ENCODE measurements at regions not wholly inside any gene's neighbourhood (a gene's known extent, or its start where the extent isn't known, plus 50 kb on each side); places are given as distances from the start of the nearest gene placed in this dataset.

DNA sequence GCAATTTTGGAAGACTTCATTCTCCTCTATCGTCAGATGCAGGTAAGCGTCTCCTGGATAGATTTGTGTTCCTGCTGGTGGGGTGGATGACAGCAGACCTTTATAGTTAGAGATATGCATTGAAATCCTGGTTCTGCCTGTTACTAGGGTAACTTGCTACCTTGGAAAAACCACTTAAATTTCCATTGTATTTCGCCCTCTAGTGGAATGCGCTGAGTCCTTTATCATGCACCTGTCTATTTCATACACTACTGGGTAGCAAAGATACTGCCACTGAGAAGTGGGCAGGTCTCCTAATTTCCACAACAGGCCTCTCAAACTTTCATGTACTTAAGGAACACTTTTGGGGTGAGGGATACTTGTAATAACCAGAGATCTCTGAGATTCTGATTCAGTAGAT is 209.5 kb upstream of the SUCLG2 start:
- intact Hi-C loops (cut with micrococcal nuclease; ENCODE audit: unreplicated experiment), result no loop called here
- CTCF ChIA-PET, result no interaction called here
- H3K4me1 ChIP-seq (ENCODE audit: insufficient read depth, low read length, poor library complexity, severe bottlenecking), result no peaks in the 10 kb centered on the region
- no peaks in the 10 kb centered on the region for H3K36me3 ChIP-seq (ENCODE audit: insufficient read depth, low read length, poor library complexity, severe bottlenecking)
- peak; percentile 0 for DNase-seq (ENCODE audit: low spot score)
- TF ChIP-seq, protein P1, sequence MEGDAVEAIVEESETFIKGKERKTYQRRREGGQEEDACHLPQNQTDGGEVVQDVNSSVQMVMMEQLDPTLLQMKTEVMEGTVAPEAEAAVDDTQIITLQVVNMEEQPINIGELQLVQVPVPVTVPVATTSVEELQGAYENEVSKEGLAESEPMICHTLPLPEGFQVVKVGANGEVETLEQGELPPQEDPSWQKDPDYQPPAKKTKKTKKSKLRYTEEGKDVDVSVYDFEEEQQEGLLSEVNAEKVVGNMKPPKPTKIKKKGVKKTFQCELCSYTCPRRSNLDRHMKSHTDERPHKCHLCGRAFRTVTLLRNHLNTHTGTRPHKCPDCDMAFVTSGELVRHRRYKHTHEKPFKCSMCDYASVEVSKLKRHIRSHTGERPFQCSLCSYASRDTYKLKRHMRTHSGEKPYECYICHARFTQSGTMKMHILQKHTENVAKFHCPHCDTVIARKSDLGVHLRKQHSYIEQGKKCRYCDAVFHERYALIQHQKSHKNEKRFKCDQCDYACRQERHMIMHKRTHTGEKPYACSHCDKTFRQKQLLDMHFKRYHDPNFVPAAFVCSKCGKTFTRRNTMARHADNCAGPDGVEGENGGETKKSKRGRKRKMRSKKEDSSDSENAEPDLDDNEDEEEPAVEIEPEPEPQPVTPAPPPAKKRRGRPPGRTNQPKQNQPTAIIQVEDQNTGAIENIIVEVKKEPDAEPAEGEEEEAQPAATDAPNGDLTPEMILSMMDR (conservative IDR thresholded peaks at IDR 0.05; ENCODE audit: low read depth, low read length), result peak; percentile 33; the same call in 1 of the 2 replicates
- no peak for TF ChIP-seq EZH2 (IDR thresholded peaks at IDR 0.05; ENCODE audit: borderline replicate concordance, low read depth, low read length, poor library complexity, severe bottlenecking)
- no peak overlapping the region for H3K27ac ChIP-seq (ENCODE audit: low read depth, low read length, poor library complexity, severe bottlenecking)
- H3K9me3 ChIP-seq (ENCODE audit: low read depth, low read length, poor library complexity, severe bottlenecking), result no peaks in the 10 kb centered on the region
- H3K27me3 ChIP-seq (replicated peaks; ENCODE audit: insufficient read depth, low read depth, low read length, poor library complexity), result no peaks in the 10 kb centered on the region
- no TSS peak for BruUV-seq (replicated peaks)
- POLR2A ChIA-PET (ENCODE audit: low non-redundant PET), result no interaction called here
- no peak overlapping the region for H3K4me3 ChIP-seq (ENCODE audit: low read depth, low read length, poor library complexity, severe bottlenecking)

- H3K9me3 ChIP-seq (ENCODE audit: low read depth, low read length, poor library complexity, severe bottlenecking), result no peaks in the 10 kb centered on the region
- TF ChIP-seq, protein P1 (conservative IDR thresholded peaks at IDR 0.05; ENCODE audit: low read depth, low read length), result no peak
- TF ChIP-seq EZH2 (IDR thresholded peaks at IDR 0.05; ENCODE audit: borderline replicate concordance, low read depth, low read length, poor library complexity, severe bottlenecking), result no peak
- intact Hi-C loops (cut with micrococcal nuclease; ENCODE audit: unreplicated experiment), result no loop called here
- POLR2A ChIA-PET (ENCODE audit: low non-redundant PET), result no interaction called here
- H3K36me3 ChIP-seq (ENCODE audit: insufficient read depth, low read length, poor library complexity, severe bottlenecking), result no peaks in the 10 kb centered on the region
- CTCF ChIA-PET, result no interaction called here
- H3K4me3 ChIP-seq (ENCODE audit: low read depth, low read length, poor library complexity, severe bottlenecking), result no peak overlapping the region
- no peaks in the 10 kb centered on the region for H3K4me1 ChIP-seq (ENCODE audit: insufficient read depth, low read length, poor library complexity, severe bottlenecking)
- no TSS peak for BruUV-seq (replicated peaks)
- no peak for DNase-seq (ENCODE audit: low spot score)
- no peaks in the 10 kb centered on the region for H3K27me3 ChIP-seq (replicated peaks; ENCODE audit: insufficient read depth, low read depth, low read length, poor library complexity)
- no peak overlapping the region for H3K27ac ChIP-seq (ENCODE audit: low read depth, low read length, poor library complexity, severe bottlenecking)
These were observed 206.0 kb upstream of the SUCLG2 start for GRCh38 chr3:67860429-67860828.

DNA sequence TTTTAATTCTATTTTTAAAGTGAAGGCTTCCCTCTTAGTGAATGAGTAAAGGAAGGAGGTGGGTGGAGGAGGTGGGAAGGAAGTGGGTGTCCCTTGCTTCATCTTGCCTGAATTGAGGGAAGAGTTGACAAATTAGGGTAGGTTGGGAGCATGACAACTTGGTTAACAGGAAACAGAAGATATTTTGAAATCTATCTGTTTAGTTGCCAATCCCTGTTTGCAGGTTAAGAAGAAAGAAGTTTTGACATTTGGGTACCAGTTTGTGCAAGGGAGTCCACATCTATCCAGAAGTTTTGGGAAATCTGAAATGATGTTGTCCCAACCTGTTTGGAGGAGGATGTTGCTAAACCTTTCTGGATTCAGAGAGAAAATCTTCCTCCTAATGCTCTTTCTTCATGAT is 204.1 kb upstream of the SUCLG2 start:
- no peak overlapping the region for H3K4me3 ChIP-seq (ENCODE audit: low read depth, low read length, poor library complexity, severe bottlenecking)
- ChIA-PET POLR2A (ENCODE audit: low non-redundant PET) (no interaction called here), CTCF (no interaction called here)
- no peaks in the 10 kb centered on the region for H3K9me3 ChIP-seq (ENCODE audit: low read depth, low read length, poor library complexity, severe bottlenecking)
- intact Hi-C loops (cut with micrococcal nuclease; ENCODE audit: unreplicated experiment), result no loop called here
- TF ChIP-seq EZH2 (IDR thresholded peaks at IDR 0.05; ENCODE audit: borderline replicate concordance, low read depth, low read length, poor library complexity, severe bottlenecking), result no peak
- TF ChIP-seq, protein P1 (conservative IDR thresholded peaks at IDR 0.05; ENCODE audit: low read depth, low read length), result no peak
- H3K27ac ChIP-seq (ENCODE audit: low read depth, low read length, poor library complexity, severe bottlenecking), result no peak overlapping the region
- no peaks in the 10 kb centered on the region for H3K36me3 ChIP-seq (ENCODE audit: insufficient read depth, low read length, poor library complexity, severe bottlenecking)
- H3K27me3 ChIP-seq (replicated peaks; ENCODE audit: insufficient read depth, low read depth, low read length, poor library complexity), result no peaks in the 10 kb centered on the region
- no peaks in the 10 kb centered on the region for H3K4me1 ChIP-seq (ENCODE audit: insufficient read depth, low read length, poor library complexity, severe bottlenecking)
- no peak for DNase-seq (ENCODE audit: low spot score)
- BruUV-seq (replicated peaks), result no TSS peak
